HepG2 (cell line): ENCODE measurements at regions not wholly inside any gene's neighbourhood (a gene's known extent, or its start where the extent isn't known, plus 50 kb on each side); places are given as distances from the start of the nearest gene placed in this dataset.
A peak's percentile ranks its signal among the peaks of the same experiment; 100 is the strongest.

ENCODE experiments used
- ARID5B ChIP-seq: IDR thresholded peaks from 2 replicates; pipeline ENCODE4 v1.4.0; 2020; ENCODE audit warnings: mild to moderate bottlenecking, missing genetic modification reagents
- CHCHD3 ChIP-seq: sonication (generic); formaldehyde crosslinking; IDR thresholded peaks from 2 replicates; pipeline ENCODE4 v1.8.0; 2022; ENCODE audit warnings: mild to moderate bottlenecking, missing genetic modification reagents, moderate library complexity
- CHD4 ChIP-seq: fragments of 200-600 bp; sonication (generic); IDR thresholded peaks from 2 replicates; pipeline ENCODE4 v1.7.0; 2017; ENCODE audit warnings: mild to moderate bottlenecking, low read length, borderline replicate concordance
- CREM ChIP-seq, 2 experiments: sonication (generic) in 1 of 2; formaldehyde crosslinking in 1 of 2; IDR thresholded peaks; 2 replicates each; pipeline versions ENCODE4 v1.4.0 to v1.6.1; 2016 to 2020; ENCODE audit warnings: antibody characterized with exemption in 1 of 2, mild to moderate bottlenecking in 1 of 2, missing genetic modification reagents in 1 of 2
- ETV6 ChIP-seq: sonication (generic); formaldehyde crosslinking; conservative IDR thresholded peaks from 2 replicates; pipeline ENCODE4 v1.4.0; 2020; ENCODE audit warnings: missing genetic modification reagents
- FOXO1 ChIP-seq: sonication (generic); formaldehyde crosslinking; IDR thresholded peaks from 2 replicates; pipeline ENCODE4 v1.4.0; 2020; ENCODE audit warnings: missing genetic modification reagents
- GFI1 ChIP-seq: sonication (generic); formaldehyde crosslinking; IDR thresholded peaks from 2 replicates; pipeline ENCODE4 v1.5.0; 2020; ENCODE audit warnings: missing genetic modification reagents, mild to moderate bottlenecking, borderline replicate concordance
- HNF4A ChIP-seq: sonication (generic); formaldehyde crosslinking; IDR thresholded peaks from 2 replicates; pipeline ENCODE4 v1.4.0; 2020; ENCODE audit warnings: missing genetic modification reagents
- KAT8 ChIP-seq: IDR thresholded peaks from 2 replicates; pipeline ENCODE4 v1.6.1; 2016; ENCODE audit warnings: missing genetic modification reagents, missing compliant biosample characterization
- KDM5A ChIP-seq: fragments of 200-600 bp; sonication (generic); IDR thresholded peaks from 2 replicates; pipeline ENCODE4 v1.7.0; 2018; ENCODE audit warnings: antibody characterized with exemption, mild to moderate bottlenecking, low read length, borderline replicate concordance
- MED13 ChIP-seq: sonication (generic); formaldehyde crosslinking; IDR thresholded peaks from 2 replicates; pipeline ENCODE4 v1.5.0; 2020; ENCODE audit warnings: missing genetic modification reagents
- MLLT10 ChIP-seq: sonication (generic); formaldehyde crosslinking; IDR thresholded peaks from 2 replicates; pipeline ENCODE4 v1.4.0; 2020; ENCODE audit warnings: missing genetic modification reagents
- MTF1 ChIP-seq: sonication (generic); formaldehyde crosslinking; IDR thresholded peaks from 2 replicates; pipeline ENCODE4 v1.5.0; 2020; ENCODE audit warnings: missing genetic modification reagents
- NCOA2 ChIP-seq: sonication (generic); formaldehyde crosslinking; IDR thresholded peaks from 2 replicates; pipeline ENCODE4 v1.8.0; 2022; ENCODE audit warnings: inconsistent platforms
- NFRKB ChIP-seq: fragments of 450-650 bp; IDR thresholded peaks from 2 replicates; pipeline ENCODE4 v1.6.1; 2017
- NR2F1 ChIP-seq, 2 experiments: fragments of 450-650 bp in 1 of 2; formaldehyde crosslinking in 1 of 2; IDR thresholded peaks; 2 replicates each; pipeline versions ENCODE4 v1.5.0 to v1.6.1; 2016 to 2020; ENCODE audit warnings: mild to moderate bottlenecking in 1 of 2, missing compliant biosample characterization in 1 of 2, missing genetic modification reagents in 1 of 2, moderate library complexity in 1 of 2
- PCBP1 ChIP-seq: fragments of 200-400 bp; formaldehyde crosslinking; IDR thresholded peaks from 2 replicates; pipeline ENCODE4 v1.6.1; 2017; ENCODE audit warnings: mild to moderate bottlenecking, low read depth, low read length, borderline replicate concordance
- RCOR2 ChIP-seq: IDR thresholded peaks from 2 replicates; pipeline ENCODE4 v1.6.1; 2016; ENCODE audit warnings: missing biosample characterization, missing genetic modification reagents
- RFX5 ChIP-seq: IDR thresholded peaks from 2 replicates; pipeline ENCODE4 v1.6.1; 2011; ENCODE audit warnings: low read depth, low read length, improper control_type of control experiment
- RFXAP ChIP-seq: sonication (generic); formaldehyde crosslinking; IDR thresholded peaks from 2 replicates; pipeline ENCODE4 v1.4.0; 2020; ENCODE audit warnings: missing genetic modification reagents, borderline replicate concordance
- TCF12 ChIP-seq, 2 experiments: fragments of 450-650 bp in 1 of 2; sonication (generic) in 1 of 2; formaldehyde crosslinking in 1 of 2; IDR thresholded peaks; 2 replicates each; pipeline versions ENCODE4 v1.6.1 to v1.8.0; 2017 to 2022; ENCODE audit warnings: antibody characterized with exemption in 1 of 2, mild to moderate bottlenecking in 1 of 2, missing genetic modification reagents in 1 of 2, moderate library complexity in 1 of 2
- THAP11 ChIP-seq: IDR thresholded peaks from 2 replicates; pipeline ENCODE4 v1.6.1; 2016; ENCODE audit warnings: missing biosample characterization, missing genetic modification reagents
- ZKSCAN8 ChIP-seq: IDR thresholded peaks from 2 replicates; pipeline ENCODE4 v1.6.1; 2016; ENCODE audit warnings: borderline replicate concordance, missing genetic modification reagents, missing compliant biosample characterization
- ZNF143 ChIP-seq: sonication (generic); formaldehyde crosslinking; IDR thresholded peaks from 2 replicates; pipeline ENCODE4 v1.4.0; 2020; ENCODE audit warnings: missing genetic modification reagents
- ZNF282 ChIP-seq: fragments of 450-650 bp; IDR thresholded peaks from 2 replicates; pipeline ENCODE4 v1.6.1; 2018; ENCODE audit not compliant: partially characterized antibody
- ZNF383 ChIP-seq: sonication (generic); formaldehyde crosslinking; IDR thresholded peaks from 2 replicates; pipeline ENCODE4 v1.4.0; 2020; ENCODE audit warnings: missing genetic modification reagents, mild to moderate bottlenecking, borderline replicate concordance
- ZNF7 ChIP-seq: IDR thresholded peaks from 2 replicates; pipeline ENCODE4 v1.6.1; 2016; ENCODE audit warnings: missing biosample characterization, missing genetic modification reagents
- ZNF841 ChIP-seq: sonication (generic); formaldehyde crosslinking; IDR thresholded peaks from 2 replicates; pipeline ENCODE4 v1.8.1; 2023; ENCODE audit warnings: missing genetic modification reagents, borderline replicate concordance
- ZNF883 ChIP-seq: sonication (generic); formaldehyde crosslinking; IDR thresholded peaks from 2 replicates; pipeline ENCODE4 v1.5.1; 2020; ENCODE audit warnings: mild to moderate bottlenecking, missing genetic modification reagents; ENCODE audit errors: not compliant biosample characterization

DNA sequence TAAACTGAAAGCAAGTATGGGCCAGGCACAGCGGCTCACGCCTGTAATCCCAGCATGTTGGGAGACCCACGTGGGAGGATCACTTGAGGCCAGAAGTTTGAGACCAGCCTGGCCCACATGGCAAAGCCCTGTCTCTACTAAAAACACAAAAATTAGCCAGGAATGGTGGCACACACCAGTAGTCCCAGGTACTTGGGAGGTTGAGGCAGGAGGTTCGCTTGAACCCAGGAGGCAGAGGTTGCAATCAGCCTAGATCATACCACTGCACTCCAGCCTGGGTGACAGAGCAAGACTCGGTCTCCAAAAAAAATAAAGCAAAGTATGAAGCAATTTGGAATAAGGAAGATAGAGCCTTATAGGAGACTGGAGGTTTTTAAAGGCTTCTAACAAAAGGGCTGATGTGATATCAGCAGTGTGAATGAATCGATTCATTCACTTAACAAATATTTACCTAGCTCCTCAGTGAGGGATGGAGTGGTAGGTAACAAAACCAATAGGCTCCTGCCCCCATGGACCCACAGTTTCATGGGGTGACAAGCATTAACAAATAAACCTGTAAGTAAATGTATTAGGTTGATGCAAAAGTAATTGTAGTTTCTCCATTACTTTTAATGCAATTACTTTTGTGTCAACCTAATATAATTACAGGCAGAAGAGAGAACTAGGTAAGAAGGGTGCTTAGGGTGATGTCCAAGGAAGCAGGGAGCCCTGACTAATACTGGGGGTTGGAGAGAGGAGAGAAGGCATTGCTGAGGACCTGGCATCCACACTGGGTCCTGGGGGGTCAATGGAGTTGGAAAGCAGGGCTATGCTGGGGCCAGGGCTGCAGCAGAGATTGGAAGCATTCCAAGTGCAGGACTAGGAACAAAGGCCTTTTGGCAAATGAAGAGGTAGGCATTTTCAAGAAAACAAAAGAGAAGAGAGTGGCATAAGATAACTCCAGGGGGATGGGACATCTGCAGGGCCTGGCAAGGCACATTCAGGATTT lies 195.4 kb upstream of the ARL4C start (continued):
- TF ChIP-seq CHD4 = peak; percentile 77; the same call in 1 of the 2 replicates
- no peak for TF ChIP-seq RFX5
- no peak for TF ChIP-seq MTF1
- peak; percentile 58 for TF ChIP-seq RCOR2 (CRISPR knock-in tag)
- 0 out of 2 replicates have a peak, but pooled peaks have one; percentile 36 for TF ChIP-seq ETV6 (CRISPR knock-in tag)
- TF ChIP-seq KAT8 (CRISPR knock-in tag) = no peak
- no peak for TF ChIP-seq TCF12 (IDR thresholded peaks at IDR 0.05)
- peak; percentile 60; the same call in 1 of the 2 replicates for TF ChIP-seq TCF12 (CRISPR knock-in tag; IDR thresholded peaks at IDR 0.05)
- TF ChIP-seq ZNF841 (CRISPR knock-in tag) = no peak
- peak; percentile 69 for TF ChIP-seq HNF4A
- TF ChIP-seq PCBP1 = no peak
- TF ChIP-seq GFI1 (CRISPR knock-in tag) = peak; percentile 77; the same call in 1 of the 2 replicates
- TF ChIP-seq MLLT10 (CRISPR knock-in tag) = no peak
- TF ChIP-seq CHCHD3 = no peak
- no peak for TF ChIP-seq ZNF143 (CRISPR knock-in tag)
- TF ChIP-seq KDM5A = no peak
- 0 out of 2 replicates have a peak, but pooled peaks have one; percentile 40 for TF ChIP-seq RFXAP (CRISPR knock-in tag)
- peak; percentile 60; the same call in 1 of the 2 replicates for TF ChIP-seq FOXO1 (CRISPR knock-in tag)
- TF ChIP-seq ARID5B (CRISPR knock-in tag) = peak; percentile 78
- peak in 1 of 2 experiments; percentile 40; a peak in 1 of 4 replicates for TF ChIP-seq NR2F1 (CRISPR knock-in tag; IDR thresholded peaks at IDR 0.05)
- no peak for TF ChIP-seq ZNF282
- TF ChIP-seq ZNF383 (CRISPR knock-in tag) = no peak
- peak; percentile 84 for TF ChIP-seq NCOA2
- peak; percentile 88 for TF ChIP-seq MED13
- peak; percentile 83 for TF ChIP-seq CREM (IDR thresholded peaks at IDR 0.05)
- no peak for TF ChIP-seq CREM (CRISPR knock-in tag; IDR thresholded peaks at IDR 0.05)
- TF ChIP-seq THAP11 (CRISPR knock-in tag) = no peak
- TF ChIP-seq ZNF7 (CRISPR knock-in tag) = no peak
- no peak for TF ChIP-seq NFRKB
- TF ChIP-seq ZKSCAN8 = no peak; the same call in 1 of the 2 replicates
- TF ChIP-seq ZNF883 (CRISPR knock-in tag) = no peak
